ENCODE measurements at regions not wholly inside any gene's neighbourhood (a gene's known extent, or its start where the extent isn't known, plus 50 kb on each side); places are given as distances from the start of the nearest gene placed in this dataset.
"Not testable (repeated sequence)": the region's sequence is repeated elsewhere in the genome, so short reads cannot be mapped to it uniquely, and the experiment has no call there.

DNA sequence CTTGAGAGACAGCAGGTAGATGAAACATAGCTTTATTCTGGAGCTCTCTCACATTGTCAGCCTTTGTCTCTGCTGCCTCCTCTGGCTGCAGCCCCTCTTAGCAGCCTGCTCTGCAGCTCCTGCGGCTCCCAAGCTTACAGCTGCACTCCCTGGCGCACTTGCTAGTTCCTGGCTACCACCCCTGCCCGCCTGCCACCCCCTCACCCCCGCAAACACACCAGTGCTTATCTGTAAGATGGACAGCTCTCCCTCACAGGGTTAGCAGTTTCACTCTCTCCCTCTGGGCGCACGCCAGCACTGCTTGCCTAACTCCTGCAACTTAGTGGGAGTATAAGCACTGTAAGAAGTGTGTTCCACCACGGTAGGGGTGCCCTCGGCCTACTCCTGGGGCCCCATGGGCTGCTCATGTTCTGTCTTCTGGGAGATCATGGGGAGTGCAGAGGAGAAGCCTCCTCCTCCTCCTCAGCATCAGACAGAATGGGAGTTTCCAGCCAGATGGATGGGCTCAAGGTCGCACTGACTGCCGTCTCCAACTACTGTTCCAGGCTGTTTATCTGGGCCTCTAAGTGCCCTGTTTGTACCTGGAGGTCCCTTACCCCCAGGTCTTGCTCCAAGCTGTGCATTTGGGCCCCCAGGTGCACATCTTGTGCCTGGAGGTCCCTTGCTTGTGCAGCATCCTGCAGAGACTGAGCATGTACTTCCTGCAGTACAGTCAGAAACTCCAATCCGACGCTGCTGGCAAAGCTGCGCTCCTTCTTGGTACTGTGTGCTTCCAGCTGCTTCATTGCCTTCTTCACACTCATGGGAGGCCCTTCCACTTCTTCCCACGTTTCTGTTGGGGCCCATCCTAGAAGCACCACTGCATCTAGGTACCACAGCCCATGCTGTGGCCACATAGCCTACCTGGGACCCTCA, 1388.1 kb downstream of the AMY1C start:
- peak; percentile 75 for DNase-seq (ENCODE audit: low spot score)

DNA sequence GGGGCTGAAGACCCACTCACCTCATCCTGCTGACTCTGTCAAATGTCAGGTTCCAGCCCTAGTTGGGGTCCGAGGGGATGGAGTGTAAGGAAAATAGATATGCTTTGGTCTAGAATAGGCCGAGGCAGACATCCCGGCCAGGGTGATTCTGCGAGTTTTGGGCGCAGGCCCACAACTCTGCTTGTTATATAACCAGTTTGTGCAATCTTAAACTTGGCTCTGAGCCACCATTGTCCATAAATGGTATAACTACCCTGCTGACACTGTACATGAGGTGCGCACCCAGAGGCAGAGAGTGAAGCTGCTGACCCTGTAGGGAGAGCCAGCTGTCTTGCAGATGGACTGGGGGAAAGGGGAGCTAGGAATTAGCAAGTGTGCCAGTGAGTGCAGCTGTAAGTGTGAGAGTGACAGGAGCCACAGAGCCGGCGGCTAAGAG, 1388.8 kb downstream of the AMY1C start:
- peak; percentile 15 for DNase-seq (ENCODE audit: low spot score)

DNA sequence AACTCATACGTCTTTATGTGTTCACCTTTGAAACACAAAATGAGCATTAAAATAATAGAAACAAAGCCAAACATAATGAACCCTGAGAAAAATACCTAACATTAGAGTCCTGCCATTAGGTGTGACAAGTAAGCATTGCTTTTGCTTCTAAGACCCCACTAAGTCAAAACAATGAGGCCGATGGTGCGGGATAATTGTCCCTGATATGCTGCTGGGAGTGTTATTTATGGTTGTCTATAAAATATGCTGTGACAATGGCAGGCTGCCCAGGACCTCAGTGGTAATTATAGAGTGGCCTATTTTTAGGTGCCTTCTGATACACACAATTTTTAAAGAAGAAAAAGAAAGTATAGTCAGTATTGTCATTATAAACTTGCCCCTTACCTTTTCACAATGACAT, 1423.1 kb downstream of the AMY1C start:
- DNase-seq (ENCODE audit: low spot score) = peak; percentile 2

DNA sequence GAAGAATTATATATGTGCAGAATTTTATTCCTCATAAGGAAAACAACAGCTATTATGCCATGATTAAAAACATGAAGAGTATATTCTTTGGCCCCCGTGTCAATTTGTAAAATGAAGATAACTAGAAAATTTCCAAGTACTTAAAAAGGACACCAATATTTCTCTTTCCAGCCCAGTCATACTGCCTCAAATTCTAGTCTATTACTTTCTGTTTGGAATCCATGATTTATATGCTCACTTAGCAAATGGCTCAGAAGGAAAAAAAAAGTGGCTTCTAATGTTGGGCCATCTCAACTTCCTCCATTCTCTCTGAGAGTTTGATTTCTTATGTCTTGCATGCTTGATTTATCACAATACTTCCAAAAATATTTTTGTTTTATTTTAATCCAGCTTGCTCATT, 1431.1 kb downstream of the AMY1C start:
- DNase-seq (ENCODE audit: low spot score) = no peak

DNA sequence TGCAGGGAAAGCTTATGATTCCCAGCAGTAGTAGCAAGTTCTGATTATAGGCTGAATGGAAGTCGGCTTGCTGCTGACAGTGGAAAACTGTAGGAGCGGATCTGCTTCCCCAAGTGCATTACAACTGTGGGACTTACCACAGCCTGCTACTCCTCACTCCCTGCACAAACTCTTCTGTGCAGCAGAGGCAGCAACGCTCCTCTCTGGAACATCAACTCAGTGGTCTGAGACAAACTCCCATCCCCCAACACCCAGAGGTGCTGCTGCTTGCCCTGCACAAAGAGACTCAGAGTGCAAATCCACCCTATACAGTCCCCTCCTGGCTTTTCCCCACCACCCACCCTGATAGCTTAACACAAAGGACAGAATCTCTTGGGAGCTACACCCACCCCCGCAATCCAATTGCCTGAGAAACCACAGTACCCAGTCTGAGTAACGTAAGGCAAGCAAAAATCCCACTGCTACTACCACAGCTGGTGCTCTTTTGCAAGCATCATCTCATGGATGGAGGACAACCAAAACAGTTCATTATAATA, 1455.2 kb downstream of the AMY1C start:
- peak; percentile 9 for DNase-seq (ENCODE audit: low spot score)

DNA sequence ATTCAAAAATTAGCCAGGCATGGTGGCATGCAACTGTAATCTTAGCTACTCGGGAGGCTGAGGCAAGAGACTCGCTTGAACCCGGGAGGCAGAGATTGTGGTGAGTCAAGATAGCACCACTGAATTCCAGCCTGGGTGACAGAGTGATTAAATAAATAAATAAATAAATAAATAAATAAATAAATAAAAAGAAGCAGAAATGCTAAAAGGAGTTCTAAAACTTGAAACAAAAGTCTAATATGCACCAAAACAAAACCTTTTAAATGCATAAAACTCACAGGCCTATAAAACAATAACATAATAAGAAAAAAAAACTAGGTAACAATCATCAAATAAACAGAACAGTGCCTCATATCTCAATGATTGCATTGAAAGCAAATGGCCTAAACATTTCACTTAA, 1458.9 kb downstream of the AMY1C start:
- DNase-seq (ENCODE audit: low spot score) = no peak

DNA sequence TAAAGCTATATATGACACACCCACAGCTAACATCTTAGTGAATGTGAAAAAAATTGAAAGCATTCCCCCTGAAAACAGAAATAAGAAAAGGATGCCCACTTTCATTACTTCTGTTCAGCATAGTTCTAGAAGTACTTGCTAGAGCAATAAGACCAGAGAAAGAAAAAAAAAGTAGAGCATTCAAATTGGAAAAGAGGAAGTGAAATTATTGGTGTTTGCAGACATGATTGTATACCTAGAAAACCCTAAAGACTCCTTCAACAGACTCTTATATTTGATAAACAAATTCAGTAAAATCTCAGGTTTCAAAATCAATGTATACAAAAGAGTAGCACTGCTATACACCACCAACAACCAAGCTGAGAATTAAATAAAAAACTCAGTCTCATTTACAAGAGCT, 1461.0 kb downstream of the AMY1C start:
- no peak for DNase-seq (ENCODE audit: low spot score)

DNA sequence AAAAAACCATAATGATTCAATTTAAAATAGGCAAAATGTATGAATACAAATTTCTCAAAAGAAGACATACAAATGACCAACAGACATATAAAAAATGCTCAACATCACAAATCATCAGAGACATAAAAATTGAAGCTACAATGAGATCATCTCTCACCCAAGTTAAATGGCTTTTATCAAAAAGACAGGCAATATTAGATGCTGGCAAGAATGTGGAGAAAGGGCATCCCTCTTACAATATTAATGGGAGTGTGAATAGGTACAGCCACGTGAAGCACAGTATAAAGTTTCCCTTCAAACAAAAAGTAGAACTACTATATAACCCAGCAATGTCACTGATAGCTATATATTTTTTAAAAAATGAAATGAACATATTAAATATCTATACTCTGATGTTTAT, 1481.7 kb downstream of the AMY1C start:
- DNase-seq (ENCODE audit: low spot score) = no peak

DNA sequence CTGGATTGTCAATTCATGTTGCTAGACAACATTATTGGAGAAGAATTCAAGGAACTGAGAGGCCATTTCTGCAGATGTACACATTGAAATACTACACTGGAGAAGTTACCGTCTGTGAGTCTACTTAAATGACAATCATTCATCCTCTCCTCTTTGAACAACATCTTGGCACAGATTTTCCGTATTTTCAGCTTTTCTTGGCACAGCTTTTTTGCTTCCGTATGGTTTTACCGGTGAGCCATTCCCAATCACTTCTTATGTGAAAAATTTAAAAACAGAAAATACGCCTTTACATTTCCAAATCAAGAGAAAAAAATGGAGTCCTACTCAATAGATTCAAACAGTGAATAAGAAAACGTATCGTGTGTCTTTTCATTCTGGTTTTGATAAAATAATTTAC, 1493.7 kb downstream of the AMY1C start:
- no peak for DNase-seq (ENCODE audit: low spot score)

DNA sequence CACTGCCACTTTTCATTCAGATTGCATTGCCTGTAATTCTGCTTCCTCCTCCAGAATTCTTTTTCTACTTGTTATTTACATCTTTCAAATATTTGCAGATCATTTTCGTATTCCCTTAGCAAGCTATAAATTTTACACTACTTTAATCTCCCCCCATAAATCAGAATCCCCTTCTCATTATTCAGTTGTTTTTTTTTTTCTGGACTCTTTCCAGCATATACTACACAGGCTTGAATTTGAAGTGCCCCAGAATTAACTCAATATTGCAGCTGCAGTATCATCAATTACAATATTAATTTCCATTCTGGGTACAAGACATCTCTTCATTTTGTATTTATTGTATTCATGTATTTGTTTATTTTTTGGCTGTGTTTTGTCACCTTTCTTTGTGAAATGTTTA, 1494.3 kb downstream of the AMY1C start:
- no peak for DNase-seq (ENCODE audit: low spot score)

DNA sequence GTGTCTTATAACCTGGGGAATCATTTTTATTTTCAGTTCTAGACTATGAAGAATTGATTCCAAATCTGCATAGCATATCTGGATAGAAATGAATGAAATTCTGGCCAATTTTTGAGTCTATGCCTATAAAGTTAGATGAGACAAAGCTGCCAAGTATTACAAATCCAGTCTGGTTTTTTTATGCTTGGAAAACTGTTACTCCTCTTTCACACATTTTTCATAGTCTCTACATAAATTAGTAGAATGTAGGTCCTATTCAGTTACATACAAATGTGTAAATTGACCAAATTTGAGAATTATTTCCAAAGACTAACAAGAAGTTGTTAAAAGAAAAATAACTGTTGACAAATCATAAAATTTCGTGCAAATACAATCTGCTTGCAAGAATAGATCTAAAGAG, 1505.2 kb downstream of the AMY1C start:
- no peak for DNase-seq (ENCODE audit: low spot score)

DNA sequence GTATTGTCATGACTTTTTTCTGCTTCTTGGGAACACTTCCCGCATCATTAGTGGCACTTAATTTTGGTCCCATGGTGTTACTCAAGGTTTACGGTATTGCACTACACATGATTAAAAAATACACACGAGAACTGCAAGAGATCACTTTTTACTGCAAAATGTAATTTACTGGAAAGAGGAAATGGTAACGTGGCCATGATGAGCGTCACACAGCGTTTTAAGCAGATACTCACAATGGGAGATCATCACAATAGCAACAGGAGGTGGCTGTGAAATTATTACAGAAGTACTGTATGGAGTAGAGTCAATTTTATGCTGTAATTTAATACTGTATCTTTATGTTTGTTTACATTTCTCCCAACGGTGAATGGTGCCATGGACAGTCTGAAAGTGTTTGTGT, 1510.3 kb downstream of the AMY1C start:
- DNase-seq (ENCODE audit: low spot score) = no peak

DNA sequence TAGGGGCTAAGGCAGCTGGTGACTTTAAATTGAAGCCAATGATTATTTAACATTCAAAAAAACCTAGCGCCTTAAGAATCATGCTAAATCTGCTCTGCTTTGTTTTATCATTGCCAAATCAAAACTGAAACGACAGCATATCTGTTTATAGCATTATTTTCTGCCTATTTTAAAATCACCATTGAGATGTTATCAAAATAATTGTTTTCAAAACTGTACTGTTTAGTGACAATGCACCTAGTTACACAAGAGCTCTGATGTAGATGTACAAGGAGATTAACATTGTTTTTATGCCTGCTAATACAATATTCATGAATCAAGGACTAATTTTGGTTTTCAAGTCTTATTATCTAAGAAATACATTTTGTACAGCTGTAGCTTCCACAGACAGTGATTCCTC, 1521.3 kb downstream of the AMY1C start:
- no peak for DNase-seq (ENCODE audit: low spot score)

DNA sequence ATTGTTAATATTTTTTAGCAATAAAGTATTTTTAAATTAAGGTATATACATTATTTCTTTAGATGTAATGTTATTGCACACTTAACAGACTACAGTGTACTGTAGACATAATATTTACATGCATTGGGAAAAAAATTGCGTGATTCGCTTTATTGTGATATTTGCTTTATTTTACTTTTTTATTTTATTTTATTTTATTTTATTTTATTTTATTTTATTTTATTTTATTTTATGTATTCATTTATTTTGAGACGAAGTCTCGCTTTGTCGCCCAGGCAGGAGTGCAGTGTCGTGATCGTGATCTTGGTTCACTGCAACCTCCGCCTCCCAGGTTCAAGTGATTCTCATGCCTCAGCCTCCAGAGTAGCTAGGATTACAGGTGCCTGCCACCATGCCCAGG, 1522.7 kb downstream of the AMY1C start:
- DNase-seq (ENCODE audit: low spot score) = not testable (repeated sequence)

DNA sequence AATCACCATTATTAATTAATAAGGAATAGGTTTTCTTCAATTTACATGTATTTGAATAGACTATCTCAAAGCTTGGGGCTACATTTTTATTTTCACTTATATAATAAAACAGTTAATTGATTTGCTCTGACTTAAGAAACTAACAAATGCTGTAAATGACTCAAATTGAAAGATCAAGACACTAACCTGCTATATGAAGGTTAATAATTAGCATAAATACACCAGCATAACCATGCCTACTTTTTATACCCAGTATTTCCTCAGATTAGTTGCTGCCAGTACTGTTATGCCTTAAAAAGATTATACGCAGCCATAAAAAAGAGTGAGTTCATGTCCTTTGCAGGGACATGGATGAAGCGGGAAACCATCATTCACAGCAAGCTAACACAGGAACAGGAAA, 1545.1 kb downstream of the AMY1C start:
- no peak for DNase-seq (ENCODE audit: low spot score)

DNA sequence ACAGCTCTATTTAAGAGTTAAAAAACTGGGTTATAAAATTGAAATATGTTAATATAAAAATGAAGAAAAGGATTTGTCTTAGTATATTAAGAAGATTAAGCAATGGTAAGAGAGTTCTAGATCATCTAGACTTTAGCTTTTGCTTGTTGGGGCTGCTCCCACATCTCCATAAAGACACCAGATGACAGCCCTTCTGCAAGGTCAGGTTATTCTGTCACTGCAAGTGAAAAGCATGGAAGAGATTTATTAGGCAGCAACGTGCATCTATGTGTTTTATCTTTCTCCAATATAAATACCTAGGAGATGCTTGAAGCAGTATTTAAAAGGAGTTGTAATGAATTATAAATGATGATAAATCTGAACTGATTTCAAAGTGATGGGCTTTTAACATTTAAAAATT, 1560.4 kb downstream of the AMY1C start:
- DNase-seq (ENCODE audit: low spot score) = no peak

DNA sequence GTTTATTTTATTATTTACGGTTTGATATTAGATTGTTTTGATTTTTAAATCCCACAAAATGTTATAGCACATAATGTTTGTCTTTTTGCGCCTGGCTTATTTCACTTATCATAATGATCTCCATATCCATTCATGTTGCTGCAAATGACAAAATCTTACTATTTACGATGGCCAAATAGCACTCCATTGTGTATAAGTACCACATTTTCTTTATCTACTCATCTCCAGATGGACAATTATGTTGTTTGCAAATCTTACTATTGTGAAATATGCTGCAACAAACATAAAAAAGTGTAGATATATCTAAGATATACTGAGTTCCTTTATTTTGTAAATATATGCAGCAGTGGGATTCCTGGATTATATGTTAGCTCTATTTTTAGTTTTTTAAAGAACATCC, 1568.3 kb downstream of the AMY1C start:
- DNase-seq (ENCODE audit: low spot score) = no peak

DNA sequence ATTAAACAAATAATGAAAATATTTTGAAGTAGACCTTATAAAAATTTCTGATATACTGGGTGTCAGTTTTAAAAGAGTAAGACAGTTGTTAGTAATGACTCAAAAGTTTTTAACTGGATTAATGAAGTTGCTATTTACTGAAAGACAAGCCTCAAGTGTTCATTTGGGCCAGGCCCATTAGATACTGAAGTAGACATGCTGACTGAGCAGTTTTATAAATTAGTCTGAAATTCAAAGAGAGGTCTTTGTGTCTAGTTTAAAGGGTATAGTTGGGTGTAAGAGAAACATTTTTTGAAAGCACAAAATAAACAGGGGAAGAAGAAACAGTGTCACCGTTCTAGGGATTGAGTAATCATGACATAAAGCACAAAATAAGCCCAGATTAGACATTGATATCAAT, 1577.2 kb downstream of the AMY1C start:
- DNase-seq (ENCODE audit: low spot score) = no peak

DNA sequence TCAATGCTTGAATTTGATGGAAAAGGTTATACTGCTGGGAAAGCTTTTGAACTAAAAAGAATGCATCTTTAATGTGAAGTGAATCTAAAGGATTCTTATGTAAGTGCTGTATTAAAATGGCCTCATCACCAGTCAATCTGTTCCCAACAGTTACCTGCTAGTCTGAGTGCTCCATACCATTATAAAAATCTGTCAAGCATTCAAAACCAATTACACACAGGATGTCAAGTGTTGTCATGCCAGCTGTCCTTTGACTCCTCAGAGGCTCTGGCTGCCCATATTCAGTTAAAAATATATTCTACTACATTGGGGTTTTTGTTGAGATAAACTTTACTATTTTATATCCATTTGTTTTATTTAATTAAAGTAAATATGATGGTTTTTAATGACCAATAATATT, 1587.7 kb downstream of the AMY1C start:
- DNase-seq (ENCODE audit: low spot score) = no peak

DNA sequence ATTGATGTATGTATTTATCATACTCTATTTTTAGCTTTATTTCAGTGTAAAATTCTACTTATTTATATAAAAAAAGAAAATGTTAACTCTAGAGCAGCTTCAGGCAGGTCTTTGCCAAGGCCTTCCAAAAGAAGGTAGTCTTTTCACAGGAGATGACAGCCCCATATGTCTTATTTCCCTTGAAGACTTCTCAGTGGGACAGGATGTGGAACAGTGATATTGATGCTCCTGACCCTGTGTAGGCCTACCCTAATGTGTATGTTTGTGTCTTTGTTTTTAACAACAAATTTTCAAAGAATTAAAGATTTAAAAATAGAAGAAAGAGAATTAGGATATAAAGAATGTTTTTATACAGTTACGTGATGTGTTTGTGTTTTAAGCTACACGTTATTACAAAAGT, 1593.6 kb downstream of the AMY1C start:
- no peak for DNase-seq (ENCODE audit: low spot score)

DNA sequence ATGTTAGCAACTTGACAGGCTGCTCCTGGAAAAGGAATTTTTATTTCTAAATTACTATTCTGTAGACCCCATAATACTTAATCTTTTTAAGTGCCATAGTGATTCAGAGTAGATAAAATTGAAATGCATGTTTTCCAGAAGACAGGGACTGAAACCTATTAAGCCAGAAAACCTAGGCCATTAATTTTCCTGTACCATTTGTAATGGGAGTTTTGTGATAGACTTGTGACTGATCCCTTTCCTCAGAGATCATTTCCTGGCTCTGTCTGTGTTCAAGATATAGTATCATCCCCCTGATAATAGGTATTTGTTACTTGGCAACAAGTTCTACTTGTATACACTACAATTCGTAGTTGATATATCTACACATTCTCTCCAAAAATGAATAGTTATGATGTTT, 1609.8 kb downstream of the AMY1C start:
- DNase-seq (ENCODE audit: low spot score) = no peak

DNA sequence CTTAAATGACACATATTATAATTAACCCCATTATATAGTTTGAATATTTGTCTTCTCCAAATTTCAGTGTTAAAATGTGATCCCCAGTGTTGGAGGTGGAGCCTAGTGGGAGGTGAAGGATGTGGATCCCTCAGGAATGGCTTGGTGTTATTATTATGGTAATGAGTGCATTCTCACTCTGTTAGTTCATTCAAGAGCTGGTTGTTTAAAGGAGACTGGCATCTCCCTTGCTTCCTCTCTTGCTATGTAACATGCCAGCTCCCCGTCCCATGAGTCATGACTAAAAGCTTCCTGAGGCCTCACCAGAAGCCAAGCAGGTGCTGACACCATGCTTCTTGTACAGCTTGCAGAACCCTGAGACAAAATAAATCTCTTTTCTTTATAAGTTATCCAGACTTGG, 1612.7 kb downstream of the AMY1C start:
- no peak for DNase-seq (ENCODE audit: low spot score)

DNA sequence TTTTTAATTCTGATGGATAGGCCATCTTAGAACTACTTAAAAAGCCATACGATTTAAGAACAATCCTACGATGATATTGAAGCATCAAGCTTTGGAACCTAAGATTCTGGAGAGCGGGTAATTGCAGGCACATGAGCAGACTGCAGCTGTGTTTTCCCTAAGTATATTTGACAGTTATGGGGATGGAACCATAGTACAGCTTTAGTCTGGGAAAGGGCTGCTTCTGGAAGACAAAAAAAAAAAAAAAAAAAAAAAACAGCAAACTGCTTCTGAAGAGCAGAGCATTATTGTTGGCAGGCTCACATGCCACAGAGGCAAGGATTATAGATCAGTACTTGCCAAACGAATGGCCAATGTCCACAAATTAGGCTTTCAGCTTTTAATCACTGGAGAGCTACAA, 1618.7 kb downstream of the AMY1C start:
- no peak for DNase-seq (ENCODE audit: low spot score)

DNA sequence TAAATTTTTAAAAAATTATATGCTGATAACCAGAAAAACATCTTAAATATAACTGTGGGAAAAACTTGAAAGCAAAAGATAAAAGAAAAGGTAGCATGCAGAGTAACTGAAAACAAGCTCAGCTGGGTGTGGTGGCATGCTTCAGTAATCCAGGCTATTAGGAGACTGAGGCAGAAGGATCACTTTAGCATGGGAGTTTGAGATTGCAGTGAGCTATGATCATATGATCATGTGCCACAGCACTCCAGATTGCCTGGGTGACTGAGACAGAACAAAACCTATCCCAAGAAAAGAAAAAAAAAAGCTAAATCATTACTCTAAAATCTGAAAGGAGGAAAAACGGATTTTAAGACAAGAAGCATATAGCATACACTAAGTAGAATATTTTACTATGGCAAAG, 1624.0 kb downstream of the AMY1C start:
- DNase-seq (ENCODE audit: low spot score) = no peak
